IPS-20b (cell line): ENCODE measurements at regions not wholly inside any gene's neighbourhood (a gene's known extent, or its start where the extent isn't known, plus 50 kb on each side); places are given as distances from the start of the nearest gene placed in this dataset.
"Not testable (repeated sequence)": the region's sequence is repeated elsewhere in the genome, so short reads cannot be mapped to it uniquely, and the experiment has no call there.

ENCODE experiments used
- H3K27ac ChIP-seq: one replicate; pipeline ENCODE4 v1.5.1; 2013; ENCODE audit warnings: low read length
- H3K27me3 ChIP-seq: 2 replicates; pipeline ENCODE4 v1.6.1; 2013; ENCODE audit warnings: mild to moderate bottlenecking, low read length, inconsistent platforms; ENCODE audit not compliant: insufficient read depth
- H3K36me3 ChIP-seq: 2 replicates; pipeline ENCODE4 v1.6.1; 2013; ENCODE audit warnings: low read depth, mild to moderate bottlenecking, inconsistent platforms, low read length, moderate library complexity; ENCODE audit not compliant: insufficient read depth
- H3K4me1 ChIP-seq: 2 replicates; pipeline ENCODE4 v1.6.1; 2013; ENCODE audit warnings: mild to moderate bottlenecking, control low read depth, inconsistent platforms, low read length, moderate library complexity; ENCODE audit not compliant: insufficient read depth
- H3K4me3 ChIP-seq: 2 replicates; pipeline ENCODE4 v1.5.1; 2013; ENCODE audit warnings: mild to moderate bottlenecking, low read length, inconsistent platforms
- H3K9ac ChIP-seq: 2 replicates; pipeline ENCODE4 v1.6.1; 2013; ENCODE audit warnings: low read depth, mild to moderate bottlenecking, inconsistent platforms, low read length, moderate library complexity
- H3K9me3 ChIP-seq: 2 replicates; pipeline ENCODE4 v1.6.1; 2013; ENCODE audit warnings: mild to moderate bottlenecking, low read depth, low read length, inconsistent platforms; ENCODE audit not compliant: insufficient read depth

GRCh38 chr2:166773308-166773949, 114.9 kb upstream of the XIRP2 start:
- no peaks in the 10 kb centered on the region for H3K36me3 ChIP-seq
- 0 out of 2 replicates have a peak, but pooled peaks cover 2% of the 10 kb centered on the region for H3K9me3 ChIP-seq
- peak overlapping the region; percentile 28; the same call in 1 of the 2 replicates for H3K4me3 ChIP-seq
- peaks cover 30% of the 10 kb centered on the region; the same call in 1 of the 2 replicates for H3K4me1 ChIP-seq
- H3K27me3 ChIP-seq = no peaks in the 10 kb centered on the region
- H3K9ac ChIP-seq = peak overlapping the region; percentile 14; the same call in 1 of the 2 replicates
- peak overlapping the region; percentile 80 for H3K27ac ChIP-seq

- Histone ChIP-seq H3K36me3 (no peaks in the 10 kb centered on the region), H3K27ac (no peak overlapping the region), H3K4me3 (no peak overlapping the region), H3K4me1 (peaks cover 32% of the 10 kb centered on the region; the same call in 1 of the 2 replicates), H3K27me3 (no peaks in the 10 kb centered on the region), H3K9me3 (0 out of 2 replicates have a peak, but pooled peaks cover 2% of the 10 kb centered on the region), H3K9ac (no peak overlapping the region)
Observed at GRCh38 chr2:166768393-166769123, 119.7 kb upstream of the XIRP2 start.

- not testable (repeated sequence) for H3K27me3 ChIP-seq, H3K36me3 ChIP-seq, H3K27ac ChIP-seq, H3K4me3 ChIP-seq, H3K9me3 ChIP-seq, H3K9ac ChIP-seq
- H3K4me1 ChIP-seq = peaks cover 18% of the 10 kb centered on the region; the same call in 1 of the 2 replicates
Observed at GRCh38 chr2:166766769-166767322, 121.4 kb upstream of the XIRP2 start.

GRCh38 chr2:166766220-166766619, 122.1 kb upstream of the XIRP2 start:
- no peak overlapping the region for H3K4me3 ChIP-seq
- H3K36me3 ChIP-seq = no peaks in the 10 kb centered on the region
- peaks cover 12% of the 10 kb centered on the region; the same call in 1 of the 2 replicates for H3K4me1 ChIP-seq
- no peak overlapping the region for H3K9ac ChIP-seq
- H3K27me3 ChIP-seq = no peaks in the 10 kb centered on the region
- H3K9me3 ChIP-seq = 0 out of 2 replicates have a peak, but pooled peaks cover 2% of the 10 kb centered on the region
- H3K27ac ChIP-seq = no peak overlapping the region

GRCh38 chr2:166765141-166765540, 123.1 kb upstream of the XIRP2 start:
- Histone ChIP-seq H3K4me1 (peaks cover 12% of the 10 kb centered on the region; the same call in 1 of the 2 replicates), H3K36me3 (no peaks in the 10 kb centered on the region), H3K27me3 (no peaks in the 10 kb centered on the region), H3K9me3 (0 out of 2 replicates have a peak, but pooled peaks cover 2% of the 10 kb centered on the region), H3K4me3 (no peak overlapping the region), H3K27ac (no peak overlapping the region), H3K9ac (no peak overlapping the region)

- Histone ChIP-seq H3K36me3 (no peaks in the 10 kb centered on the region), H3K4me3 (no peak overlapping the region), H3K9me3 (0 out of 2 replicates have a peak, but pooled peaks cover 2% of the 10 kb centered on the region), H3K4me1 (peaks cover 12% of the 10 kb centered on the region; the same call in 1 of the 2 replicates), H3K27ac (no peak overlapping the region), H3K27me3 (no peaks in the 10 kb centered on the region), H3K9ac (no peak overlapping the region)
Observed at GRCh38 chr2:166764702-166765101, 123.6 kb upstream of the XIRP2 start.

- Histone ChIP-seq H3K4me1 (peaks cover 12% of the 10 kb centered on the region; the same call in 1 of the 2 replicates), H3K27ac (no peak overlapping the region), H3K27me3 (no peaks in the 10 kb centered on the region), H3K36me3 (no peaks in the 10 kb centered on the region), H3K9me3 (no peaks in the 10 kb centered on the region), H3K9ac (no peak overlapping the region), H3K4me3 (no peak overlapping the region)
Observed at GRCh38 chr2:166764216-166764615, 124.1 kb upstream of the XIRP2 start.

- H3K27ac ChIP-seq = no peak overlapping the region
- H3K9me3 ChIP-seq = no peaks in the 10 kb centered on the region
- H3K4me1 ChIP-seq = peaks cover 12% of the 10 kb centered on the region; the same call in 1 of the 2 replicates
- H3K9ac ChIP-seq = no peak overlapping the region
- H3K4me3 ChIP-seq = no peak overlapping the region
- no peaks in the 10 kb centered on the region for H3K27me3 ChIP-seq
- no peaks in the 10 kb centered on the region for H3K36me3 ChIP-seq
Observed at GRCh38 chr2:166762746-166763145, 125.5 kb upstream of the XIRP2 start.

- Histone ChIP-seq H3K27ac (no peak overlapping the region), H3K9ac (no peak overlapping the region), H3K4me1 (peaks cover 3% of the 10 kb centered on the region; the same call in 1 of the 2 replicates), H3K4me3 (no peak overlapping the region), H3K27me3 (no peaks in the 10 kb centered on the region), H3K9me3 (no peaks in the 10 kb centered on the region), H3K36me3 (no peaks in the 10 kb centered on the region)
Observed at GRCh38 chr2:166758956-166759355, 129.3 kb upstream of the XIRP2 start.

GRCh38 chr2:166750624-166751023, 137.7 kb upstream of the XIRP2 start:
- no peaks in the 10 kb centered on the region for H3K4me1 ChIP-seq
- H3K9ac ChIP-seq = no peak overlapping the region
- no peak overlapping the region for H3K27ac ChIP-seq
- H3K4me3 ChIP-seq = no peak overlapping the region
- no peaks in the 10 kb centered on the region for H3K27me3 ChIP-seq
- H3K36me3 ChIP-seq = no peaks in the 10 kb centered on the region
- peaks cover 2% of the 10 kb centered on the region; the same call in 1 of the 2 replicates for H3K9me3 ChIP-seq

GRCh38 chr2:166744117-166744516, 144.2 kb upstream of the XIRP2 start:
- not testable (repeated sequence) for H3K4me3 ChIP-seq, H3K27ac ChIP-seq, H3K9ac ChIP-seq, H3K27me3 ChIP-seq, H3K4me1 ChIP-seq, H3K36me3 ChIP-seq
- peaks cover 56% of the 10 kb centered on the region for H3K9me3 ChIP-seq
